Loucy (cell line): ENCODE measurements at regions not wholly inside any gene's neighbourhood (a gene's known extent, or its start where the extent isn't known, plus 50 kb on each side); places are given as distances from the start of the nearest gene placed in this dataset.

Experiments used
- CTCF ChIP-seq: fragments of 200-600 bp; sonication (generic); conservative IDR thresholded peaks from 2 replicates; pipeline ENCODE4 v1.5.1; 2014; ENCODE audit warnings: mild to moderate bottlenecking, antibody characterized with exemption, low read length
- EZH2phosphoT487 ChIP-seq: fragments of 200-600 bp; IDR thresholded peaks from 2 replicates; pipeline ENCODE4 v1.6.1; 2018; ENCODE audit warnings: antibody characterized with exemption, mild to moderate bottlenecking, moderate library complexity, borderline replicate concordance

- TF ChIP-seq EZH2phosphoT487 (no peak), CTCF (no peak)
Measured at GRCh38 chr10:78629773-78630172, 439.0 kb upstream of the ZMIZ1 start.
